Brain pericyte (primary cell): ENCODE measurements at regions not wholly inside any gene's neighbourhood (a gene's known extent, or its start where the extent isn't known, plus 50 kb on each side); places are given as distances from the start of the nearest gene placed in this dataset.
"Not testable (repeated sequence)": the region's sequence is repeated elsewhere in the genome, so short reads cannot be mapped to it uniquely, and the experiment has no call there.

Experiments
- DNase-seq: peaks from one replicate; pipeline ENCODE4 v3.0.0-alpha.2; 2012; ENCODE audit warnings: low read depth, low spot score

- no peak for DNase-seq
Observed at GRCh38 chr5:8701251-8701650, 832.3 kb downstream of the MTRR start.

GRCh38 chr5:8710426-8710930 is 835.4 kb downstream of the SEMA5A start:
- DNase-seq, result no peak

- no peak for DNase-seq
Observed at GRCh38 chr5:8714198-8714597, 831.7 kb downstream of the SEMA5A start.

GRCh38 chr5:8714861-8715260 is 831.0 kb downstream of the SEMA5A start:
- DNase-seq, result no peak

- DNase-seq, result no peak
Observed at GRCh38 chr5:8719796-8720195, 826.1 kb downstream of the SEMA5A start.

GRCh38 chr5:8720506-8720905 is 825.4 kb downstream of the SEMA5A start:
- no peak for DNase-seq

- DNase-seq, result no peak
Observed at GRCh38 chr5:8721536-8721935, 824.3 kb downstream of the SEMA5A start.

- no peak for DNase-seq
Observed at GRCh38 chr5:8726383-8727036, 819.4 kb downstream of the SEMA5A start.

- DNase-seq, result no peak
Observed at GRCh38 chr5:8727396-8727795, 818.5 kb downstream of the SEMA5A start.

- DNase-seq, result no peak
Observed at GRCh38 chr5:8729437-8729836, 816.4 kb downstream of the SEMA5A start.

GRCh38 chr5:8730194-8730593 is 815.7 kb downstream of the SEMA5A start:
- no peak for DNase-seq

GRCh38 chr5:8731110-8731509 is 814.8 kb downstream of the SEMA5A start:
- not testable (repeated sequence) for DNase-seq

- DNase-seq, result no peak
Observed at GRCh38 chr5:8740595-8740994, 805.3 kb downstream of the SEMA5A start.

GRCh38 chr5:8749556-8749955 is 796.3 kb downstream of the SEMA5A start:
- no peak for DNase-seq

GRCh38 chr5:8750100-8750499 is 795.8 kb downstream of the SEMA5A start:
- DNase-seq, result no peak

- DNase-seq, result no peak
Observed at GRCh38 chr5:8751971-8752370, 793.9 kb downstream of the SEMA5A start.

GRCh38 chr5:8752595-8752994 is 793.3 kb downstream of the SEMA5A start:
- DNase-seq, result no peak

GRCh38 chr5:8756498-8757084 is 789.3 kb downstream of the SEMA5A start:
- no peak for DNase-seq

GRCh38 chr5:8765886-8766285 is 780.0 kb downstream of the SEMA5A start:
- no peak for DNase-seq

- no peak for DNase-seq
Observed at GRCh38 chr5:8766448-8766847, 779.4 kb downstream of the SEMA5A start.

GRCh38 chr5:8767111-8767510 is 778.8 kb downstream of the SEMA5A start:
- DNase-seq, result no peak

GRCh38 chr5:8767746-8768145 is 778.1 kb downstream of the SEMA5A start:
- no peak for DNase-seq

GRCh38 chr5:8769631-8770030 is 776.2 kb downstream of the SEMA5A start:
- no peak for DNase-seq

- DNase-seq, result no peak
Observed at GRCh38 chr5:8770431-8770830, 775.4 kb downstream of the SEMA5A start.
